ENCODE measurements at regions not wholly inside any gene's neighbourhood (a gene's known extent, or its start where the extent isn't known, plus 50 kb on each side); places are given as distances from the start of the nearest gene placed in this dataset.

GRCh38 chr5:74059706-74060105, 433.7 kb downstream of the ARHGEF28 start:
- no peak for TF ChIP-seq POLR2A (IDR thresholded peaks at IDR 0.05)
- no peak for TF ChIP-seq CTCF (IDR thresholded peaks at IDR 0.05)

All from testis (tissue), 2 donors.